Stimulated activated naive B cell treated with anti-CD40 and anti-IgM and Interleukin-4, amounts not matched to agents 10 μg/mL and 1 μg/mL and 100 μg/mL, for 72 hours (primary cell): ENCODE measurements at regions not wholly inside any gene's neighbourhood (a gene's known extent, or its start where the extent isn't known, plus 50 kb on each side); places are given as distances from the start of the nearest gene placed in this dataset.

Source experiments
- ATAC-seq, 2 donors: fragments of 150-1000 bp; cut with Tn5 transposase; replicated peaks; 2 replicates each; pipeline ENCODE4 v1.10.0; 2021; ENCODE audit warnings: moderate library complexity in 1 of 2
- DNase-seq: peaks from one replicate; pipeline ENCODE4 v3.0.0; 2021
- H3K27ac Mint-ChIP-seq: one replicate; pipeline ENCODE4 v1.8.0; 2022; ENCODE audit warnings: mild to moderate bottlenecking, mixed read lengths
- H3K27me3 Mint-ChIP-seq, 2 donors: one replicate each; pipeline ENCODE4 v1.8.0; 2022; ENCODE audit warnings: mixed read lengths in 2 of 2
- H3K36me3 Mint-ChIP-seq, 2 donors: one replicate each; pipeline ENCODE4 v1.8.0; 2022; ENCODE audit warnings: mixed read lengths in 2 of 2, mild to moderate bottlenecking in 1 of 2
- H3K4me1 Mint-ChIP-seq, 2 donors: one replicate each; pipeline ENCODE4 v1.8.0; 2022; ENCODE audit warnings: mixed read lengths in 2 of 2, mild to moderate bottlenecking in 1 of 2
- H3K4me3 Mint-ChIP-seq, 2 donors: one replicate each; pipeline ENCODE4 v1.8.0; 2022; ENCODE audit warnings: mild to moderate bottlenecking in 2 of 2, mixed read lengths in 2 of 2, moderate library complexity in 1 of 2
- H3K9me3 Mint-ChIP-seq, 2 donors: one replicate each; pipeline ENCODE4 v1.8.0; 2022; ENCODE audit warnings: mixed read lengths in 2 of 2, mild to moderate bottlenecking in 1 of 2

- Mint-ChIP-seq H3K4me1 (peaks cover 35 to 56% of the 10 kb centered on the region in 2 donors), H3K4me3 (peak overlapping the region; percentile 62 to 66), H3K27ac (peak overlapping the region; percentile 93), H3K36me3 (no peaks in the 10 kb centered on the region), H3K27me3 (no peaks in the 10 kb centered on the region), H3K9me3 (no peaks in the 10 kb centered on the region)
- peak; percentile 61 to 76 for ATAC-seq
- peak; percentile 19 for DNase-seq
Observed at GRCh38 chr2:60400462-60401246, 152.8 kb downstream of the BCL11A start.

DNA sequence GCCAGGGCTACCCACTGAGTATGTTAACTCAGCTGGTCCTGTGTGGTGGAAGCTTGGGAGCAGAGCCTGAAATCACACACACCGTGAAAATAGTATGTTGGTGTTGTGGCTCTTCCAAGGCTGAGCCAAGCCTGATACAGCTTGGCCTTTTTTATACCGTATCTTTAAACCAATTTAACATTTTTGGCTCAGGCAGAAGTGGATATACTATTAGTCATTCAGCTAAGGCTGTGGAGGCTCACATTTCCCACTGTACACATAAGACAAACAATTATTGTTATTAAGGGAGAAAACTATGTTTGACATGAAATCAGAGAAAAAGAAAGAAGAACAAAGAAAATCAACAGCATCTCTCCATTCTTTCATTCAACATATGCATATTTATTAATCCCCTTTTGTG, 159.0 kb downstream of the BCL11A start:
- Mint-ChIP-seq H3K36me3 (no peaks in the 10 kb centered on the region), H3K9me3 (no peaks in the 10 kb centered on the region), H3K27me3 (no peaks in the 10 kb centered on the region), H3K27ac (no peak overlapping the region), H3K4me3 (no peak overlapping the region), H3K4me1 (peaks cover 28 to 45% of the 10 kb centered on the region in 2 donors)
- DNase-seq (no peak), ATAC-seq (no peak)

DNA sequence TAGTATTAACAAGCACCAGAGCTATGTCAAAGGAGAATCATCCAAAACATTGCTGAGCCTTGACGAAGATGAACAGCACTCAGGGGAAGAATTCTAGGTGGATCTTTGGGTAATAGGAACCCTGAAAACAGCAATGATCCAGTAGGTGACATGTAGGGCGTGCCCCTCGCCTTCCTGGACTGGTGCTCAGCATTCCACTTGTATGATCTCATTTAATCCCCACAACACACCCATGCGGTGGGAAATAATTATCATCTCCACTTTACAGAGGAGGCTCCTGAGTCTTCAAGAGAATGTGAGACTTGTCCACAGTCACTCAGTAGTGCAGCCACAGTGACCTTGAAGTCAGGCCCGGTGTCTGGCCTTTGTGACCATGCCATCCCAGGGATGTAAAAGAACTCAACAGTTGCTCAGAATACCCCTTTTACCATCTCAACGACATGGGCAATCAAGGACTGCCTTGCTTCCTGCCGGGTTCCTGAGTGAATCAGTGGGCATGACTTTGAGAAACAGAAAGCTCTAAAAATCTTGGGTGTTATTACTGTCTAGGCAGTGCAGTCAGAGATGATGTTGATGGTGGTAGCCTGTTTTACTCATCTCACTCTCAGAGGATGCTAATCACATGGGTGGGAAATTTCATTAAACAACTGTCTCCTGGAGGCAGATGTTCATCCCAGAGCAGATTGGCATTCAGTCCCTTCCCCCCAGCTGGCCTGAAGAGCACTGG, 161.6 kb downstream of the BCL11A start:
- ATAC-seq, result peak; percentile 68 to 83

DNA sequence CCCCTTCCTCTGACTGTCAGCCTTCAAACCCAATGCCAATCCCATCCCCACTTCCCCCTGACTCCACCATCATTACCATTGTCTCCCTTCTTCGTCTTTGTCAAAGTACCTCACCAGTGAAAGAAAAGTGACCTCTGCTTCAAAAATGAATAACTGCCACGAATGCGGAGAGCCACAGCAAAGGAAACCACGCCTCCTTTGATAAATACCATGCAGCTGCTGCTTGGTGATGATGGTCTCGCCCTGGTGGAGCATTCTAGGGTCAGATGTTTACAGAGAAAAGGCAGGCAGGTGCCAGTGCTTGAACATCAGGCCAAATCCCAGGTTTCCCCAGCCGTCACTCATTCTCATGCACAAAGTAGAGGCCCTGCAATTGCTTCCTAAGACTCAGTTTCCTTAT, 162.2 kb downstream of the BCL11A start:
- DNase-seq (peak; percentile 11), ATAC-seq (peak; percentile 76 to 87)
- Mint-ChIP-seq H3K27me3 (no peaks in the 10 kb centered on the region), H3K9me3 (no peaks in the 10 kb centered on the region), H3K36me3 (no peaks in the 10 kb centered on the region), H3K4me1 (peaks cover 28 to 45% of the 10 kb centered on the region in 2 donors), H3K4me3 (peak overlapping the region; percentile 46 to 50), H3K27ac (peak overlapping the region; percentile 75)

More for the DNA sequence above, 161.6 kb downstream of the BCL11A start:
- Mint-ChIP-seq H3K27me3 (no peaks in the 10 kb centered on the region), H3K27ac (peak overlapping the region; percentile 75), H3K9me3 (no peaks in the 10 kb centered on the region), H3K36me3 (no peaks in the 10 kb centered on the region), H3K4me3 (peak overlapping the region in 1 of 2 donors; percentile 46), H3K4me1 (peaks cover 30 to 48% of the 10 kb centered on the region in 2 donors)
- no peak for DNase-seq

GRCh38 chr2:60386436-60386835, 167.0 kb downstream of the BCL11A start:
- peaks cover 32 to 51% of the 10 kb centered on the region in 2 donors for H3K4me1 Mint-ChIP-seq
- DNase-seq (no peak), ATAC-seq (no peak)
- H3K36me3 Mint-ChIP-seq, result no peaks in the 10 kb centered on the region
- H3K27me3 Mint-ChIP-seq, result no peaks in the 10 kb centered on the region
- H3K9me3 Mint-ChIP-seq, result no peaks in the 10 kb centered on the region
- no peak overlapping the region for H3K4me3 Mint-ChIP-seq
- no peak overlapping the region for H3K27ac Mint-ChIP-seq

DNA sequence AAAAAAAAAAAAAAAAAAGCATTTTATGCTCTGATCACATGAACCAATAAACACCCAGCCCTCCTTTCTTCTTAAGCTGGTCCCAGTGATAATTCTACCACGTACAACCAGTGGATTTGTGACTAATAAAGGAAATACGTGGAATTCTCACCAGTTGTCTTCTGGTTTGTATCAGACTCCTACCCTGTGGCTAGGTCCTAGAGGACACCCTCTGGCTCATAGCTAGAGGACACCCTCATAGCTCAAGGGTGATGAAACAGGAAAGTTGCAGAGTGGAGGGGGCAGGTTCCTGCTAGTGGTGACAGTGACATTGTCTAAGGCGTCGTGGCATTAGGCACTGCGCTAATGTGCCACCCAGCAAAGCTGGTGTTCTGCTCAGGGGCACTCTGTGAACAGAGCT, 167.8 kb downstream of the BCL11A start:
- Mint-ChIP-seq H3K27me3 (no peaks in the 10 kb centered on the region), H3K27ac (no peak overlapping the region), H3K9me3 (no peaks in the 10 kb centered on the region), H3K4me1 (peaks cover 28 to 43% of the 10 kb centered on the region in 2 donors), H3K36me3 (no peaks in the 10 kb centered on the region), H3K4me3 (no peak overlapping the region)
- DNase-seq (no peak), ATAC-seq (no peak)

DNA sequence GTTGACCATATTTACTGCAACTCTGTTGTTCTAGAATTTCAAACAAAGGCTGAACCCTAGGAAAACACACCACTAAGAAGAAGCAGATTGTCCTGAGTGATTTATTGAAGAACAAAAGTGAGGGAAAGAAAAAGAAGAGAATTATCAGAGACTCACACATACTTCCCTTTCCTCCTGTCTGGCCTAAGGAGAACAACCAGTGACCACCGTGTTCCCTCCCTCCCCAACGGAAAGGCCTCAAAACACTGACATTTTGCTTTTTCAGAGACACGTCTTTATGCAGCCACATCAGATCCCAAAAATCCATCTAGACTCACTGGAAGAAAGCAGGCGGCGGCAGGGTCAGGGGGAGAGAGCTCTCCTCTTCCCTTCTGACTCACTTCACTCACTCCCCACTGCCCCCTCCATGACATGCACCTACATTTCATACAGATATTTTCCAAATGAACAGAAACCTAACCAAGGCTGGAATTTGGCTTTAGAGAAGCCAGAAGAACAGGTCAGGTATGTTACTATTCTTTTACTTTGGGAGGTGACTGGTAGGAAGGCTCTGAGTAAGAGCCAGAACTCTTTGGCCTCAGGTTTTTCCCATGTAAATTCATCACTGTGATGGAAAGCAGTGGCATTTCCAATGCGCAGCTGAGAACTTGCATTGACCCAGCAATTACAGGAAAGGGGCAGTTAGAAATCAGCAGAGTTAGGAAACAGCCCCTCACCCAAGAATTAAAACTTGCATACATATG, 169.9 kb downstream of the BCL11A start:
- no peak for ATAC-seq
- H3K4me3 Mint-ChIP-seq, result no peak overlapping the region
- H3K36me3 Mint-ChIP-seq, result no peaks in the 10 kb centered on the region
- H3K27me3 Mint-ChIP-seq, result no peaks in the 10 kb centered on the region
- no peak for DNase-seq
- H3K27ac Mint-ChIP-seq, result no peak overlapping the region
- no peaks in the 10 kb centered on the region for H3K9me3 Mint-ChIP-seq
- peaks cover 31 to 41% of the 10 kb centered on the region in 2 donors for H3K4me1 Mint-ChIP-seq

GRCh38 chr2:60380411-60380810, 173.0 kb downstream of the BCL11A start:
- DNase-seq, result no peak
- H3K36me3 Mint-ChIP-seq, result no peaks in the 10 kb centered on the region
- H3K4me1 Mint-ChIP-seq, result peaks cover 31 to 41% of the 10 kb centered on the region in 2 donors
- no peak for ATAC-seq
- H3K4me3 Mint-ChIP-seq, result no peak overlapping the region
- peak overlapping the region; percentile 44 for H3K27ac Mint-ChIP-seq
- no peaks in the 10 kb centered on the region for H3K27me3 Mint-ChIP-seq
- H3K9me3 Mint-ChIP-seq, result no peaks in the 10 kb centered on the region

DNA sequence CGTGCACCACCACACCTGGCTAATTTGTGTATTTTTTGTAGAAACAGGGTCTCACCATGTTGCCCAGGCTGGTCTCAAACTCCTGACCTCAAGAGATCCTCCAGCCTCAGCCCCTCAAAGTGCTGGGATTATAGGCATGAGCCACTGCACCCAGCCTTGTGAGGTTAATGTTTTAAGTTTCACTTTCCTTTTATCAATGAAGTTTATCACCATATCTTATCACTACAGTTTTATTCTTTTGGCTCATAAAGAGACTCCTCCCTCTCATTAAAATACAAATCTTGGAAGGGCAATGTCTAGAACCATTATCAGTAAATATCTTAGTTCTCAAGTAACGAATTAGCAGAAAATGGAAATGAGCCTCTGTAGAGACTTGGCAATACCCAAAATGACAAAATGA, 173.8 kb downstream of the BCL11A start:
- Mint-ChIP-seq H3K27ac (no peak overlapping the region), H3K4me3 (no peak overlapping the region), H3K9me3 (no peaks in the 10 kb centered on the region), H3K4me1 (peaks cover 35 to 46% of the 10 kb centered on the region in 2 donors), H3K27me3 (no peaks in the 10 kb centered on the region), H3K36me3 (no peaks in the 10 kb centered on the region)
- ATAC-seq, result no peak
- no peak for DNase-seq

GRCh38 chr2:60379216-60379615, 174.2 kb downstream of the BCL11A start:
- Mint-ChIP-seq H3K4me1 (peaks cover 34 to 49% of the 10 kb centered on the region in 2 donors), H3K36me3 (no peaks in the 10 kb centered on the region), H3K27me3 (no peaks in the 10 kb centered on the region), H3K4me3 (no peak overlapping the region), H3K27ac (no peak overlapping the region), H3K9me3 (no peaks in the 10 kb centered on the region)
- DNase-seq (no peak), ATAC-seq (no peak)

- Mint-ChIP-seq H3K4me1 (peaks cover 24 to 36% of the 10 kb centered on the region in 2 donors), H3K4me3 (no peak overlapping the region), H3K27ac (no peak overlapping the region), H3K27me3 (no peaks in the 10 kb centered on the region), H3K36me3 (no peaks in the 10 kb centered on the region), H3K9me3 (no peaks in the 10 kb centered on the region)
- no peak for ATAC-seq
- DNase-seq, result no peak
Observed at GRCh38 chr2:60377825-60378224, 175.6 kb downstream of the BCL11A start.

- H3K4me1 Mint-ChIP-seq, result peaks cover 27 to 42% of the 10 kb centered on the region in 2 donors
Observed at GRCh38 chr2:60376252-60376651, 177.2 kb downstream of the BCL11A start.

GRCh38 chr2:60371681-60372080, 181.8 kb downstream of the BCL11A start:
- ATAC-seq, result peak; percentile 20 to 23
- Mint-ChIP-seq H3K36me3 (no peaks in the 10 kb centered on the region), H3K9me3 (no peaks in the 10 kb centered on the region), H3K4me1 (peaks cover 44 to 75% of the 10 kb centered on the region in 2 donors), H3K27ac (peak overlapping the region; percentile 92), H3K4me3 (no peak overlapping the region), H3K27me3 (no peaks in the 10 kb centered on the region)
- DNase-seq, result no peak

More at GRCh38 chr2:60376252-60376651, 177.2 kb downstream of the BCL11A start:
- Mint-ChIP-seq H3K27me3 (no peaks in the 10 kb centered on the region), H3K9me3 (no peaks in the 10 kb centered on the region), H3K27ac (no peak overlapping the region), H3K4me3 (no peak overlapping the region), H3K36me3 (no peaks in the 10 kb centered on the region)
- no peak for DNase-seq
- ATAC-seq, result no peak

DNA sequence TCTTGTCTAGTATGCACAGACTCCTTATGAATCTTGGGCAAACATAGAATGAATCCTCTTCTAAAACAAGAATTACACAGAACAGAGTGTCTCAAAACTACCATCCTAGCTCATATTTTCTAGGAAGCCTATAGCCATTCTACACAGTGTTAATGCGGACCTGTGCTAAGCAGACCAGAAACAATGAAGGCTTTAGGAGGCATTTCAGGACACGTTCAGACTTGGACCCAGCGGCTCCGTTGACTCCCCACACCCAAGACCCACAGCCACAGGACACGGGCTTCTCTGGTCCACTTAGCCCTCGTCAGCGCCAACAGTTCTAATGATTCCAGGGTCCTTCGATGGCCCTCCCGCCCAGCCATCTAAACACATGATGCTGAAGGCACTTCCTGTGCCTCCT, 182.2 kb downstream of the BCL11A start:
- no peaks in the 10 kb centered on the region for H3K27me3 Mint-ChIP-seq
- H3K4me3 Mint-ChIP-seq, result peak overlapping the region; percentile 4 to 18
- no peak for ATAC-seq
- peaks cover 48 to 80% of the 10 kb centered on the region in 2 donors for H3K4me1 Mint-ChIP-seq
- no peaks in the 10 kb centered on the region for H3K9me3 Mint-ChIP-seq
- H3K27ac Mint-ChIP-seq, result peak overlapping the region; percentile 92
- H3K36me3 Mint-ChIP-seq, result no peaks in the 10 kb centered on the region
- DNase-seq, result no peak
